ENCODE measurements at regions not wholly inside any gene's neighbourhood (a gene's known extent, or its start where the extent isn't known, plus 50 kb on each side); places are given as distances from the start of the nearest gene placed in this dataset.

DNA sequence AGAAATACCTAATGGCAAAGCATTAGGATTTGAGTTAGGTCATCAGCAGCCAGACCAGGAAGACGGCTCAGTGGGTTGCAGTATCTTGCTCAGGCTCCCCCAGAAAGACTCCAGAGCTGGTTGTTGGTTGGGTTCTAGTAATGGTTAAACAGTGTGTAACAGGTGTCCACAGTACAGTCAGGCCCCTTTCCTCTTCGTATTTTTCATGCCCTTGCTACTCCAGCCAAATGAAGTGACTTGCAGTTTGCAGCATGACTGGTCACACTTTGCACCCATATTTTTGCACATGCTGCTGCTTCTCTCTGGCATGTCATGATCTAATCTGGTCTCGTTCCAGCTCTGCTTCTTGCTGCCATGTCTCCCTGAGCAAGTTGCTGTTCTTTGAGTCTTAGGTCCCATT, 60.6 kb upstream of the TRPC7 start:
- Histone ChIP-seq H3K9me3 (ENCODE audit: control insufficient read depth in 4 of 4, insufficient read depth in 3 of 4, low read length in 3 of 4) (peaks cover 0 to 2% (median 0%) of the 10 kb centered on the region in 4 donors), H3K4me1 (ENCODE audit: control insufficient read depth in 5 of 5, insufficient read depth in 5 of 5, low read length in 5 of 5) (no peaks in the 10 kb centered on the region), H3K9ac (ENCODE audit: insufficient read depth in 1 of 2, low read length in 2 of 2) (no peak overlapping the region), H3K27ac (ENCODE audit: low read depth in 1 of 2, low read length in 1 of 2) (no peak overlapping the region), H3K27me3 (ENCODE audit: control insufficient read depth in 3 of 3, insufficient read depth in 3 of 3, low read length in 2 of 3) (peaks cover 0 to 9% (median 3%) of the 10 kb centered on the region in 3 donors), H3K4me3 (no peak overlapping the region), H3K36me3 (ENCODE audit: control insufficient read depth in 4 of 4, insufficient read depth in 4 of 4, low read length in 4 of 4) (no peaks in the 10 kb centered on the region)
- WGBS, 2 donors: 56% methylated on average over 3 of the region's 3 CpGs
- no peak for ATAC-seq (ENCODE audit: insufficient read depth, low FRiP score)
- no peak for DNase-seq
- TF ChIP-seq, protein P1, sequence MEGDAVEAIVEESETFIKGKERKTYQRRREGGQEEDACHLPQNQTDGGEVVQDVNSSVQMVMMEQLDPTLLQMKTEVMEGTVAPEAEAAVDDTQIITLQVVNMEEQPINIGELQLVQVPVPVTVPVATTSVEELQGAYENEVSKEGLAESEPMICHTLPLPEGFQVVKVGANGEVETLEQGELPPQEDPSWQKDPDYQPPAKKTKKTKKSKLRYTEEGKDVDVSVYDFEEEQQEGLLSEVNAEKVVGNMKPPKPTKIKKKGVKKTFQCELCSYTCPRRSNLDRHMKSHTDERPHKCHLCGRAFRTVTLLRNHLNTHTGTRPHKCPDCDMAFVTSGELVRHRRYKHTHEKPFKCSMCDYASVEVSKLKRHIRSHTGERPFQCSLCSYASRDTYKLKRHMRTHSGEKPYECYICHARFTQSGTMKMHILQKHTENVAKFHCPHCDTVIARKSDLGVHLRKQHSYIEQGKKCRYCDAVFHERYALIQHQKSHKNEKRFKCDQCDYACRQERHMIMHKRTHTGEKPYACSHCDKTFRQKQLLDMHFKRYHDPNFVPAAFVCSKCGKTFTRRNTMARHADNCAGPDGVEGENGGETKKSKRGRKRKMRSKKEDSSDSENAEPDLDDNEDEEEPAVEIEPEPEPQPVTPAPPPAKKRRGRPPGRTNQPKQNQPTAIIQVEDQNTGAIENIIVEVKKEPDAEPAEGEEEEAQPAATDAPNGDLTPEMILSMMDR (IDR thresholded peaks at IDR 0.05; ENCODE audit: control extremely low read depth, extremely low read depth): no peak

DNA sequence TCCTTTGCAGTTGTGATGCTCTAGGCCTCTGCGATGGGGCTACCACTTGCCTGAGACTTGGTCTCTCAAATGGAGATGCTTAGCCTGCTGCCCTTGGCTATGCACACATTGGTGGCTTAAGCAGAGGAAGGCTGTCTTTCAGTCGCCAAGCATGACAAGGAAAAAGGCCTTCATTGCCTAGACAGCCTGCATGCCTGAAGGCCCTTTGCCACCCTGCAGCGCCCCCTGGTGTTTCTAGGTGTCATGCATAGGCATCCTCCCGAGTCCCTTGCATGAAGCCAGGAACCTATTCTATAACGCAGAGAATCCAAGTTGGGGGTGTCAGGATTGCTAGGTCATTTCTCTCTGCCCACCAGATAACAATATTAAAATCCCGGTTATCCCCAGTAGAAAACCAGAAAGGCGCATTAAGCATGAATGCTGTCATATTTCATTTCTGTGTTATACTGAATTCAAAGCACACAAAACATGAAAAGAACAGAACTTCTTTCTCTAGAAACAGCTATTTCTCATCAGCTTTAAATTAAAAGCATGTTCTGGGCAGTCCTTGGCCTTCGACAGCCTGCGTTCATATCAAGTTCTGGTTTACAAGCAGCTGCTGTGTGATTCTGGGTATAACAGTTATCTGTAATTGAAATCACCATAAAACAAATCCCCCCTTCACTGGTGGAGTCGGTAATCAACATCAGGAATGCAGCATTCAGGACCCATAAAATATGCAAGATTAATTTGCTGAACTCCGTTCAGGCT, 59.7 kb upstream of the TRPC7 start:
- peak; percentile 69 to 77 (median 71) for DNase-seq
- Histone ChIP-seq H3K9me3 (ENCODE audit: control insufficient read depth in 4 of 4, insufficient read depth in 3 of 4, low read length in 3 of 4) (peaks cover 0 to 2% (median 0%) of the 10 kb centered on the region in 4 donors), H3K4me3 (no peak overlapping the region), H3K27me3 (ENCODE audit: control insufficient read depth in 3 of 3, insufficient read depth in 3 of 3, low read length in 2 of 3) (peaks cover 0 to 9% (median 0%) of the 10 kb centered on the region in 3 donors), H3K9ac (ENCODE audit: insufficient read depth in 1 of 2, low read length in 2 of 2) (no peak overlapping the region), H3K36me3 (ENCODE audit: control insufficient read depth in 4 of 4, insufficient read depth in 4 of 4, low read length in 4 of 4) (no peaks in the 10 kb centered on the region), H3K27ac (ENCODE audit: low read depth in 1 of 2, low read length in 1 of 2) (no peak overlapping the region), H3K4me1 (ENCODE audit: control insufficient read depth in 5 of 5, insufficient read depth in 5 of 5, low read length in 5 of 5) (peaks cover 0 to 7% (median 0%) of the 10 kb centered on the region in 5 donors)
- 42 to 44% methylated on average over 11 of the region's 11 CpGs for WGBS, 2 donors
- no peak for ATAC-seq (ENCODE audit: insufficient read depth, low FRiP score)
- TF ChIP-seq, protein P1 (IDR thresholded peaks at IDR 0.05; ENCODE audit: control extremely low read depth, extremely low read depth): peak; percentile 21

DNA sequence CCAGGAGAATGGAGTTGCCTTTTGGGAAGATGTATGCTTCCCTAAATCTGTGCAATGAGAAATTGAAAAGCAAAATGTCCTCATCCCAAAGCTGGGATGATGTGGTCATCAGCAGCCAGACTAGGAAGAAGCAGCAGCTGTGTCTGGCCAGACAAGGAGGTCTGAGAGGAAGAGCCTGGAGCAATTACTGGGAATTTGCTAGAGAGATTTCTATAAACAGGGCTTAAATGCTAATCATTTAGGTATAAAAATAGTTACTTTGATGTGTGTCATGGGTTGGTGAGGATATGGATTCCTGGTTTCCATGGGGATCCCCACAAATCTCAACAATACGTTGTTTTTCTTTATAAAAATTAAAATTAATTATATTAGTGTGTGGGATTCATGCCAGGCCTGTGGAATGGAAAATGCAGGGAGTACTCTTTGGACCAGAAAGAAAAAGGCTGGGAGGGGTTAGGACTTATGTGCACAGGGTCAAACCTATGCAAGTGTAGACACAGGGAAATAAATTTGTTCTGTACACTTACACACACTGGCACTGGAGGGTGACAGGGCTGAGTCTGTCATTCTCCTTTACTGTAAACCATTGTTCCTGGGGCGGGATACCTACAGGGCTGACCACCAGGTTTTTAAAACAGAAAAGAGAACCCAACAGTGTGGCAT, 58.7 kb upstream of the TRPC7 start:
- peaks cover 0 to 2% (median 0%) of the 10 kb centered on the region in 4 donors for H3K9me3 ChIP-seq (ENCODE audit: control insufficient read depth in 4 of 4, insufficient read depth in 3 of 4, low read length in 3 of 4)
- peaks cover 0 to 9% (median 0%) of the 10 kb centered on the region in 3 donors for H3K27me3 ChIP-seq (ENCODE audit: control insufficient read depth in 3 of 3, insufficient read depth in 3 of 3, low read length in 2 of 3)
- TF ChIP-seq, protein P1 (IDR thresholded peaks at IDR 0.05; ENCODE audit: control extremely low read depth, extremely low read depth): no peak
- no peak overlapping the region for H3K9ac ChIP-seq (ENCODE audit: insufficient read depth in 1 of 2, low read length in 2 of 2)
- ATAC-seq (ENCODE audit: insufficient read depth, low FRiP score) (no peak), DNase-seq (no peak)
- no peak overlapping the region for H3K4me3 ChIP-seq
- no peak overlapping the region for H3K27ac ChIP-seq (ENCODE audit: low read depth in 1 of 2, low read length in 1 of 2)
- peaks cover 0 to 7% (median 0%) of the 10 kb centered on the region in 5 donors for H3K4me1 ChIP-seq (ENCODE audit: control insufficient read depth in 5 of 5, insufficient read depth in 5 of 5, low read length in 5 of 5)
- 69 to 81% methylated on average over 2 of the region's 2 CpGs for WGBS, 2 donors
- no peaks in the 10 kb centered on the region for H3K36me3 ChIP-seq (ENCODE audit: control insufficient read depth in 4 of 4, insufficient read depth in 4 of 4, low read length in 4 of 4)
